Liver (tissue), 8 donors: ENCODE measurements at regions not wholly inside any gene's neighbourhood (a gene's known extent, or its start where the extent isn't known, plus 50 kb on each side); places are given as distances from the start of the nearest gene placed in this dataset.

Experiments
- DNase-seq: peaks from one replicate; pipeline ENCODE4 v3.0.0-alpha.2; 2017; ENCODE audit warnings: low spot score
- H3K27ac ChIP-seq, 2 donors: one replicate each; pipeline ENCODE4 v1.7.0; 2013; ENCODE audit warnings: inconsistent platforms in 2 of 2, low read length in 2 of 2, control low read depth in 1 of 2, low read depth in 1 of 2, mild to moderate bottlenecking in 1 of 2
- H3K27me3 ChIP-seq, 4 donors: one replicate each; pipeline versions ENCODE4 v1.6.1 to v1.7.0; 2013; ENCODE audit warnings: low read length in 3 of 4, inconsistent platforms in 1 of 4, mild to moderate bottlenecking in 1 of 4, moderate library complexity in 1 of 4; ENCODE audit not compliant: control insufficient read depth in 4 of 4, insufficient read depth in 4 of 4
- H3K36me3 ChIP-seq, 4 donors: one replicate each; pipeline versions ENCODE4 v1.6.1 to v1.7.0; 2013; ENCODE audit warnings: low read length in 3 of 4, mild to moderate bottlenecking in 3 of 4, low read depth in 1 of 4, moderate library complexity in 1 of 4; ENCODE audit not compliant: control insufficient read depth in 4 of 4, insufficient read depth in 3 of 4
- H3K4me1 ChIP-seq, 4 donors: one replicate each; pipeline versions ENCODE4 v1.6.1 to v1.7.0; 2013; ENCODE audit warnings: low read length in 3 of 4, mild to moderate bottlenecking in 3 of 4, moderate library complexity in 1 of 4; ENCODE audit not compliant: control insufficient read depth in 4 of 4, insufficient read depth in 4 of 4
- H3K4me3 ChIP-seq, 3 donors: one replicate each; pipeline versions ENCODE4 v1.6.1 to v1.7.0; 2013; ENCODE audit warnings: low read length in 3 of 3, control low read depth in 1 of 3, low read depth in 1 of 3, mild to moderate bottlenecking in 1 of 3
- H3K9ac ChIP-seq, 2 donors: one replicate each; pipeline ENCODE4 v1.7.0; 2013; ENCODE audit warnings: low read length in 2 of 2, mild to moderate bottlenecking in 2 of 2, moderate library complexity in 2 of 2, control low read depth in 1 of 2, low read depth in 1 of 2
- H3K9me3 ChIP-seq, 4 donors: one replicate each; pipeline versions ENCODE4 v1.6.1 to v1.7.0; 2013; ENCODE audit warnings: low read length in 3 of 4; ENCODE audit not compliant: control insufficient read depth in 4 of 4
- CTCF ChIP-seq: fragments of 150-350 bp; IDR thresholded peaks from 2 replicates; pipeline ENCODE4 v1.5.1; 2017; ENCODE audit warnings: improper control_type of control experiment, low read depth, low read length; ENCODE audit not compliant: missing input control
- EGR1 ChIP-seq, 2 donors: IDR thresholded peaks; 2 replicates each; pipeline ENCODE4 v1.6.1; 2016 to 2018; ENCODE audit warnings: antibody characterized with exemption in 2 of 2, low read depth in 2 of 2
- FOXA1 ChIP-seq: IDR thresholded peaks from 2 replicates; pipeline ENCODE4 v1.6.1; 2016; ENCODE audit warnings: antibody characterized with exemption
- FOXA2 ChIP-seq: IDR thresholded peaks from 2 replicates; pipeline ENCODE4 v1.6.1; 2016; ENCODE audit warnings: antibody characterized with exemption
- GABPA ChIP-seq, 2 donors: IDR thresholded peaks in 1 of 2; conservative IDR thresholded peaks in 1 of 2; 2 replicates each; pipeline ENCODE4 v1.6.1; 2016; ENCODE audit warnings: antibody characterized with exemption in 2 of 2, mild to moderate bottlenecking in 1 of 2, moderate library complexity in 1 of 2
- HNF4A ChIP-seq, 2 donors: conservative IDR thresholded peaks; 2 replicates each; pipeline ENCODE4 v1.6.1; 2016; ENCODE audit warnings: antibody characterized with exemption in 2 of 2, mild to moderate bottlenecking in 2 of 2
- HNF4G ChIP-seq: IDR thresholded peaks from 2 replicates; pipeline ENCODE4 v1.6.1; 2016; ENCODE audit warnings: antibody characterized with exemption
- JUND ChIP-seq, 2 donors: IDR thresholded peaks; 2 replicates each; pipeline ENCODE4 v1.6.1; 2016; ENCODE audit warnings: antibody characterized with exemption in 2 of 2
- NR2F2 ChIP-seq: IDR thresholded peaks from 2 replicates; pipeline ENCODE4 v1.6.1; 2016; ENCODE audit warnings: antibody characterized with exemption
- RAD21 ChIP-seq, 2 donors: IDR thresholded peaks; 2 replicates each; pipeline ENCODE4 v1.6.1; 2016; ENCODE audit warnings: antibody characterized with exemption in 2 of 2, mild to moderate bottlenecking in 2 of 2
- RXRA ChIP-seq, 2 donors: IDR thresholded peaks; 2 replicates each; pipeline ENCODE4 v1.6.1; 2017 to 2018; ENCODE audit warnings: antibody characterized with exemption in 2 of 2, mild to moderate bottlenecking in 1 of 2
- SP1 ChIP-seq: IDR thresholded peaks from 2 replicates; pipeline ENCODE4 v1.6.1; 2018; ENCODE audit warnings: antibody characterized with exemption, mild to moderate bottlenecking
- TAF1 ChIP-seq: conservative IDR thresholded peaks from 2 replicates; pipeline ENCODE4 v1.6.1; 2016; ENCODE audit warnings: antibody characterized with exemption, mild to moderate bottlenecking
- YY1 ChIP-seq: IDR thresholded peaks from 2 replicates; pipeline ENCODE4 v1.6.1; 2016; ENCODE audit warnings: antibody characterized with exemption, mild to moderate bottlenecking
- WGBS: extraction: QIAGEN DNeasy Blood & Tissue Kit; methylation state at CpG from one replicate; pipeline ENCODE4 v1.1.7; 2013; 5-methylcytosine and 5-hydroxymethylcytosine counted together
- TF ChIP-seq, protein P1 (sequence below): IDR thresholded peaks from 2 replicates; pipeline ENCODE4 v1.6.1; 2016; ENCODE audit warnings: antibody characterized with exemption, mild to moderate bottlenecking
- TF ChIP-seq, protein P2 (sequence below): IDR thresholded peaks from 2 replicates; pipeline ENCODE4 v1.6.1; 2016; ENCODE audit warnings: antibody characterized with exemption
- donor health status: healthy.
- donor health status: healthy.
- donor health status: healthy.
- donor health status: healthy.
- donor health status: healthy.

DNA sequence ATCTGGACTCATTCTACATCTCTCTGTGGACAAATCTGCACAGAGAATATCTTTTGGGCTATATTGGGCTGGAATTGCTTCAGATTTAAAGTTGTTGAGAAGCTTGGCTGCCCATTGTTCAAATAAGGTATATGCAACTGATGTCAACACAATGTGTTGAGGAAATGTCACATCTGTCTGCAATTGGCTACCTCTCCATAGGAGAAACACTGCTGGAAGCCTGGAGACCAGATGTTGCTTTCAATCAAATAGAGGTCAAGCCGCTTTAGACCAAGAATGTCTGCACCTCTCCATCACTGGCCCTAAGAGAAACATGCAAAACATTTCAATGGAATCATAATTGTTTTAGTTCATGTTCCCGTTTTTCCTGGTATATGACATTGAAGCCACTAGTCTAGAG, 720.2 kb downstream of the SLC4A3 start (continued):
- TF ChIP-seq CTCF (no peak), FOXA1 (no peak), NR2F2 (no peak), GABPA (IDR thresholded peaks at IDR 0.05 in 1 of 2, conservative IDR thresholded peaks at IDR 0.05 in 1 of 2) (no peak), RAD21 (IDR thresholded peaks at IDR 0.05) (no peak), SP1 (no peak), TAF1 (no peak), JUND (IDR thresholded peaks at IDR 0.05) (no peak)

- Histone ChIP-seq H3K36me3 (no peaks in the 10 kb centered on the region), H3K27ac (no peak overlapping the region), H3K9me3 (no peaks in the 10 kb centered on the region), H3K27me3 (no peaks in the 10 kb centered on the region), H3K4me3 (no peak overlapping the region), H3K9ac (no peak overlapping the region), H3K4me1 (no peaks in the 10 kb centered on the region)
- no peak for DNase-seq
- TF ChIP-seq, protein P1, sequence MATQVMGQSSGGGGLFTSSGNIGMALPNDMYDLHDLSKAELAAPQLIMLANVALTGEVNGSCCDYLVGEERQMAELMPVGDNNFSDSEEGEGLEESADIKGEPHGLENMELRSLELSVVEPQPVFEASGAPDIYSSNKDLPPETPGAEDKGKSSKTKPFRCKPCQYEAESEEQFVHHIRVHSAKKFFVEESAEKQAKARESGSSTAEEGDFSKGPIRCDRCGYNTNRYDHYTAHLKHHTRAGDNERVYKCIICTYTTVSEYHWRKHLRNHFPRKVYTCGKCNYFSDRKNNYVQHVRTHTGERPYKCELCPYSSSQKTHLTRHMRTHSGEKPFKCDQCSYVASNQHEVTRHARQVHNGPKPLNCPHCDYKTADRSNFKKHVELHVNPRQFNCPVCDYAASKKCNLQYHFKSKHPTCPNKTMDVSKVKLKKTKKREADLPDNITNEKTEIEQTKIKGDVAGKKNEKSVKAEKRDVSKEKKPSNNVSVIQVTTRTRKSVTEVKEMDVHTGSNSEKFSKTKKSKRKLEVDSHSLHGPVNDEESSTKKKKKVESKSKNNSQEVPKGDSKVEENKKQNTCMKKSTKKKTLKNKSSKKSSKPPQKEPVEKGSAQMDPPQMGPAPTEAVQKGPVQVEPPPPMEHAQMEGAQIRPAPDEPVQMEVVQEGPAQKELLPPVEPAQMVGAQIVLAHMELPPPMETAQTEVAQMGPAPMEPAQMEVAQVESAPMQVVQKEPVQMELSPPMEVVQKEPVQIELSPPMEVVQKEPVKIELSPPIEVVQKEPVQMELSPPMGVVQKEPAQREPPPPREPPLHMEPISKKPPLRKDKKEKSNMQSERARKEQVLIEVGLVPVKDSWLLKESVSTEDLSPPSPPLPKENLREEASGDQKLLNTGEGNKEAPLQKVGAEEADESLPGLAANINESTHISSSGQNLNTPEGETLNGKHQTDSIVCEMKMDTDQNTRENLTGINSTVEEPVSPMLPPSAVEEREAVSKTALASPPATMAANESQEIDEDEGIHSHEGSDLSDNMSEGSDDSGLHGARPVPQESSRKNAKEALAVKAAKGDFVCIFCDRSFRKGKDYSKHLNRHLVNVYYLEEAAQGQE: no peak
- no peak for TF ChIP-seq HNF4A (conservative IDR thresholded peaks at IDR 0.05)
- TF ChIP-seq FOXA2: no peak
- TF ChIP-seq YY1: no peak
- no peak for TF ChIP-seq RXRA (IDR thresholded peaks at IDR 0.05)
- TF ChIP-seq JUND (IDR thresholded peaks at IDR 0.05): no peak
- TF ChIP-seq SP1: no peak
- no peak for TF ChIP-seq GABPA (IDR thresholded peaks at IDR 0.05 in 1 of 2, conservative IDR thresholded peaks at IDR 0.05 in 1 of 2)
- no peak for TF ChIP-seq EGR1 (IDR thresholded peaks at IDR 0.05; ENCODE audit: low read depth in 2 of 2)
- TF ChIP-seq NR2F2: no peak
- no peak for TF ChIP-seq CTCF
- TF ChIP-seq TAF1: no peak
- no peak for TF ChIP-seq HNF4G
- WGBS: 85% methylated on average over 2 of the region's 2 CpGs
Measured at GRCh38 chr2:220348206-220348605, 720.8 kb downstream of the SLC4A3 start.

DNA sequence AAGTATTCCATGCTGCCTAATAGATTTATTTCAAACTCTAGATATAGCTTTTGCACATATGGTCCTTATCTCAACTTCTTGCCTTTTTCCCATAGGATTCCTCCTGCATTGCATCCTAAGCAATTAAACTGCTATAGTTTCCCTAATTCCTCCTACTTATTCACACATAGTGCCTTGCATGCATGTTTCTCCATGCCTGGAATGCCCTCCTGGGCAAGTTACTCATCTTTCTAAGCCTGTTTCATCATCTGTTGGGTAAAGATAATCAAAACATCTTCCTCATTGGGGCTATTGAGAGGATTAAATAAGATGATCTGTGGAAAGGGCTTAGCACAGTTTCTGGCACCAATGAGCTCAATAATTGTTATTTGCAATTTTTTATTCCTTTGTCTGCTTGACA, 726.5 kb downstream of the SLC4A3 start:
- no peak for TF ChIP-seq RAD21 (IDR thresholded peaks at IDR 0.05)
- TF ChIP-seq NR2F2: no peak
- TF ChIP-seq SP1: no peak
- TF ChIP-seq, protein P2, sequence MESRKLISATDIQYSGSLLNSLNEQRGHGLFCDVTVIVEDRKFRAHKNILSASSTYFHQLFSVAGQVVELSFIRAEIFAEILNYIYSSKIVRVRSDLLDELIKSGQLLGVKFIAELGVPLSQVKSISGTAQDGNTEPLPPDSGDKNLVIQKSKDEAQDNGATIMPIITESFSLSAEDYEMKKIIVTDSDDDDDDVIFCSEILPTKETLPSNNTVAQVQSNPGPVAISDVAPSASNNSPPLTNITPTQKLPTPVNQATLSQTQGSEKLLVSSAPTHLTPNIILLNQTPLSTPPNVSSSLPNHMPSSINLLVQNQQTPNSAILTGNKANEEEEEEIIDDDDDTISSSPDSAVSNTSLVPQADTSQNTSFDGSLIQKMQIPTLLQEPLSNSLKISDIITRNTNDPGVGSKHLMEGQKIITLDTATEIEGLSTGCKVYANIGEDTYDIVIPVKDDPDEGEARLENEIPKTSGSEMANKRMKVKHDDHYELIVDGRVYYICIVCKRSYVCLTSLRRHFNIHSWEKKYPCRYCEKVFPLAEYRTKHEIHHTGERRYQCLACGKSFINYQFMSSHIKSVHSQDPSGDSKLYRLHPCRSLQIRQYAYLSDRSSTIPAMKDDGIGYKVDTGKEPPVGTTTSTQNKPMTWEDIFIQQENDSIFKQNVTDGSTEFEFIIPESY: no peak
- Histone ChIP-seq H3K4me3 (no peak overlapping the region), H3K9me3 (no peaks in the 10 kb centered on the region), H3K36me3 (no peaks in the 10 kb centered on the region), H3K27me3 (no peaks in the 10 kb centered on the region), H3K9ac (no peak overlapping the region), H3K27ac (no peak overlapping the region), H3K4me1 (no peaks in the 10 kb centered on the region)
- no peak for DNase-seq
